ENCODE measurements at regions not wholly inside any gene's neighbourhood (a gene's known extent, or its start where the extent isn't known, plus 50 kb on each side); places are given as distances from the start of the nearest gene placed in this dataset.

DNA sequence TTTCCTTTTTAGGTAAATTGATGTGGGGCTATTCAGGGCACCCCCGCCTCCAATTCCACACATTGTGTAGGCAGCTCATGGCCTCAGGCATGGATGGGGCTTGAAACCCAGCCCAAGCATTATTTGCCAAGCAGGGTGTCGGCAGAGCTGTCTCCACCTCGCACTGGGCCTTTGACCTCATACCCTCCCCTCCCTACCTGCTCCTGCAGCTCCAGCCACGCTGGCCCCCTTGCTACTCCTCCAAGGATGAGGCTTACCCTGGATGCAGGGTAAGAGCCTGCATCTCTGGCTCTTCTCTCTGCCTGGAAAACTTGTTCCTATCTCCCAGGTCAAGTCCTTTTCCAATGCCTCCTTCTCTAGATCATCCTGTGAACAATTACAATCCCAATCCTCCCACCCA, 232.6 kb downstream of the SOD2 start:
- H3K27ac ChIP-seq (ENCODE audit: low read depth, low read length) = no peak overlapping the region
- no peak for DNase-seq (ENCODE audit: low read depth in 4 of 6, low spot score in 6 of 6)
- H3K4me3 ChIP-seq (ENCODE audit: low read depth, low read length) = no peak overlapping the region
- H3K9me3 ChIP-seq (ENCODE audit: control insufficient read depth, insufficient read depth, low read length) = no peaks in the 10 kb centered on the region
- no peaks in the 10 kb centered on the region for H3K4me1 ChIP-seq (ENCODE audit: control insufficient read depth, insufficient read depth, low read length)
- H3K36me3 ChIP-seq (ENCODE audit: control insufficient read depth, insufficient read depth, low read length) = no peaks in the 10 kb centered on the region
- no peaks in the 10 kb centered on the region for H3K27me3 ChIP-seq (ENCODE audit: control insufficient read depth, insufficient read depth, low read length)
- WGBS (ENCODE audit: insufficient coverage) = 75% methylated on average over 4 of the region's 4 CpGs

DNA sequence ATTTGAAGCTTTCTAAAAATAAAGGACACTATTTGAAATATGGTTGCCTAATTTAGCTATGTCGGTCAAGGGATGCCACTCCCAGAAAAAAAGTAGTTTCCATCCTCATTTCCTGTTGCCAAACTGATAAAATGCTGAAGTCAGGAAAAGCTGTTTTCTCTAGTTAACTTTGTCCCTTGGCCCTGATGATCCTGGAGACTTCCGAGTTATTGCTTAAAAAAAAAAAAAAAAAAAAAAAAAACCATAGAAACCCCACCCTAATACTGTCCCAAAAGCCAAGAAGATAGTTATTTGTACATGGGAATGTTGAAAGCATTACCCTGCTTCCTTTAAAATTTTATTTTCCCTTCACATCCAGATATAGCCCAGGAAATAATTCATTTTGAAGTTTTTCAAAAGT, 236.7 kb downstream of the SOD2 start:
- DNase-seq (ENCODE audit: low read depth in 4 of 6, low spot score in 6 of 6) = no peak
- WGBS (ENCODE audit: insufficient coverage) = no CpG with 5 or more reads among the region's 2 CpGs
- Histone ChIP-seq H3K36me3 (ENCODE audit: control insufficient read depth, insufficient read depth, low read length) (no peaks in the 10 kb centered on the region), H3K4me1 (ENCODE audit: control insufficient read depth, insufficient read depth, low read length) (no peaks in the 10 kb centered on the region), H3K9me3 (ENCODE audit: control insufficient read depth, insufficient read depth, low read length) (no peaks in the 10 kb centered on the region), H3K27ac (ENCODE audit: low read depth, low read length) (no peak overlapping the region), H3K27me3 (ENCODE audit: control insufficient read depth, insufficient read depth, low read length) (no peaks in the 10 kb centered on the region), H3K4me3 (ENCODE audit: low read depth, low read length) (no peak overlapping the region)

DNA sequence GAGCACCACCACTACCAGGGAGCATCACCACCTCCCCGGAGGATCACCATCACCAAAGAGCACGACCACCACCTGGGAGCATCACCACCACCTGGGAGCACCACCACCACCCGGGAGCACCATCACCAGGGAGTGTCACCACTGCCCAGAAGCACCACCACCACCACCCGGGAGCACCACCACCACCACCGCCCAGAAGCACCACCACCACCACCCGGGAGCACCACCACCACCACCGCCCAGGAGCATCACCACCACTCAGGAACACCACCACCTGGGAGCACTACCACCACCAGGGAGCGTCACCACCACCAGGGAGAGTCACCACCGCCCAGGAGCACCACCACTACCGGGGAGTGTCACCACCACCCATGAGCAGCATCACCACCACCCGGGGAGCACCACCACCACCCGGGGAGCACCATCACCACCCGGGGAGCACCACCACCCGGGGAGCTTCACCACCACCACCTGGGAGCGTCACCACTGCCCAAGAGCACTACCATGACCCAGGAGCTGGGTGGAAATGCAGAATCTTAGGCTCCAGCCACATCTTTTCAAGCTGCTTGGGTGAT, 237.3 kb downstream of the SOD2 start:
- WGBS (ENCODE audit: insufficient coverage) = 88% methylated on average over 10 of the region's 15 CpGs
- no peaks in the 10 kb centered on the region for H3K36me3 ChIP-seq (ENCODE audit: control insufficient read depth, insufficient read depth, low read length)
- no peaks in the 10 kb centered on the region for H3K9me3 ChIP-seq (ENCODE audit: control insufficient read depth, insufficient read depth, low read length)
- H3K4me1 ChIP-seq (ENCODE audit: control insufficient read depth, insufficient read depth, low read length) = no peaks in the 10 kb centered on the region
- H3K27me3 ChIP-seq (ENCODE audit: control insufficient read depth, insufficient read depth, low read length) = no peaks in the 10 kb centered on the region
- no peak for DNase-seq (ENCODE audit: low read depth in 4 of 6, low spot score in 6 of 6)
- H3K4me3 ChIP-seq (ENCODE audit: low read depth, low read length) = no peak overlapping the region
- H3K27ac ChIP-seq (ENCODE audit: low read depth, low read length) = no peak overlapping the region

DNA sequence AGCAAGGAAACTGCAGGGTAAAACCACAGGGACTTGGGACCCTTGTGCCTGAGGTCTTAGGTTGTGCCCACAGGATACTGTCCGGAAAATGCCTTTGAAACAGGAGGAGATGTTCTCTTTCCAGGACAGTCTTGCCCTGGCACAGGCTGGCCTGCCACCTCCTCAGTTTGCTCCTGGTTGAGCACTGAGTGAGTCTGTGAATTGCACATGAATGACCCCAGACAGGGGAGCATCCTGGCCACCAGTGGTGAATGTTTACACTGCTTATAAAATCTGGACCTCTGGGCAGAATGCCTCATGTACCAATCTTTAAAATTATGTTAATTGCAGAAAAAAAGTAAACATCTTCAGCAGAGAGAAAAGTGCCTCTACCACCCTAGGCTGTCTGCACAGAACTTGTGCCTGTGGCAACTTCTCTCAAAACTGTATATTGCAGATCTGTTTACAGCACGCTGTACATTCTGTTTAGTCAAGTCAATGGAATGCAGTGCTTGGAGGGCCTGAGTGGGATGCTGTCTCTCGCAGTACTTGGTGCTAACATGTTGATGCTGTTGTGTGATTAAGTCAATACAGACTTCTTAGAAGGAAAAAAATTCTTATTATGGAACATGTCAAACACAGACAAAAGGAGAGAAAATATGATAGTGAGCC, 242.1 kb downstream of the SOD2 start:
- no peaks in the 10 kb centered on the region for H3K36me3 ChIP-seq (ENCODE audit: control insufficient read depth, insufficient read depth, low read length)
- H3K27me3 ChIP-seq (ENCODE audit: control insufficient read depth, insufficient read depth, low read length) = no peaks in the 10 kb centered on the region
- 30% methylated on average over 2 of the region's 3 CpGs for whole genome bisulfite sequencing (ENCODE audit: insufficient coverage)
- H3K9me3 ChIP-seq (ENCODE audit: control insufficient read depth, insufficient read depth, low read length) = no peaks in the 10 kb centered on the region
- H3K4me3 ChIP-seq (ENCODE audit: low read depth, low read length) = no peak overlapping the region
- H3K27ac ChIP-seq (ENCODE audit: low read depth, low read length) = no peak overlapping the region
- H3K4me1 ChIP-seq (ENCODE audit: control insufficient read depth, insufficient read depth, low read length) = no peaks in the 10 kb centered on the region
- DNase-seq (ENCODE audit: low read depth in 4 of 6, low spot score in 6 of 6) = no peak

DNA sequence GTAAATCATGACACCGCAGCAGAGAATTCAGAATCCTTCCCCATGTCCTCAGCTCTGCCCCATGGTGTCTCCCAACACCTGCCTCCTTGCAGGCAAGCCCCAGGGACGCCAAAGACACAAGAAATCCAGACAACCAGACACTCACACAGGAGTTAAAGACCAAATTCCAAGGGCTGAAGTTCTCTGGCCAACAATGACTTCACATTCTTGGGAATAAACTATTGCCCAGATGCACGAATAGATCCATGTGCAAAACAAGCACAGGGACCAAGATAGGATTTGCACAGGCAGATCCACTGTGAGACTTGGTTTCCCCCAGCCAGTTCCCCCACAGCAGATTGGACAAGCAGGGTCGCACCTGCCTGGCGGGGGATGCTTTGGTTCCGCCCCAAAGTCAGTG, 246.7 kb downstream of the SOD2 start:
- Histone ChIP-seq H3K9me3 (ENCODE audit: control insufficient read depth, insufficient read depth, low read length) (no peaks in the 10 kb centered on the region), H3K4me1 (ENCODE audit: control insufficient read depth, insufficient read depth, low read length) (no peaks in the 10 kb centered on the region), H3K27me3 (ENCODE audit: control insufficient read depth, insufficient read depth, low read length) (no peaks in the 10 kb centered on the region), H3K27ac (ENCODE audit: low read depth, low read length) (no peak overlapping the region), H3K4me3 (ENCODE audit: low read depth, low read length) (no peak overlapping the region), H3K36me3 (ENCODE audit: control insufficient read depth, insufficient read depth, low read length) (no peaks in the 10 kb centered on the region)
- no peak for DNase-seq (ENCODE audit: low read depth in 4 of 6, low spot score in 6 of 6)
- 84% methylated on average over 6 of the region's 6 CpGs for WGBS (ENCODE audit: insufficient coverage)

DNA sequence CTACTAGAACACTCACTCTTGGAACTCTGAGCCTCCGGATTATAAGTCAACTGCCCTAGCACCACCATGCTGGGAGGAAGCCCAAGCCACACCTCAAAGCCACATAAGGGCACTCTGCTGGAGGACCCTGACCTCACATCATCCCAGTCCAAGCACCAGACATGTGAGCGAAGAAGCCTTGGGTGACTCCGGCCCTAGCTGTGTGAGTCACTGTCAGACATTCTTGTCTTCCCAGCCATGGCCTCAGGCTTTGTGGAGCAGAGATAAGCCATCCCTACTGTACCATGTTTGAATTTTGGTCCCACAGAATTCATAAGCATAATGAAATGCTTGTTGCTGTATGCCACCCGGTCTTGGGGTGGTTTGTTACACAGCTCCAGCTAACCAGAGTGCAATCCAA, 247.7 kb downstream of the SOD2 start:
- H3K4me1 ChIP-seq (ENCODE audit: control insufficient read depth, insufficient read depth, low read length) = no peaks in the 10 kb centered on the region
- DNase-seq (ENCODE audit: low read depth in 4 of 6, low spot score in 6 of 6) = no peak
- no peaks in the 10 kb centered on the region for H3K9me3 ChIP-seq (ENCODE audit: control insufficient read depth, insufficient read depth, low read length)
- WGBS (ENCODE audit: insufficient coverage) = 96% methylated on average over 4 of the region's 4 CpGs
- no peaks in the 10 kb centered on the region for H3K36me3 ChIP-seq (ENCODE audit: control insufficient read depth, insufficient read depth, low read length)
- no peak overlapping the region for H3K4me3 ChIP-seq (ENCODE audit: low read depth, low read length)
- no peaks in the 10 kb centered on the region for H3K27me3 ChIP-seq (ENCODE audit: control insufficient read depth, insufficient read depth, low read length)
- H3K27ac ChIP-seq (ENCODE audit: low read depth, low read length) = no peak overlapping the region

DNA sequence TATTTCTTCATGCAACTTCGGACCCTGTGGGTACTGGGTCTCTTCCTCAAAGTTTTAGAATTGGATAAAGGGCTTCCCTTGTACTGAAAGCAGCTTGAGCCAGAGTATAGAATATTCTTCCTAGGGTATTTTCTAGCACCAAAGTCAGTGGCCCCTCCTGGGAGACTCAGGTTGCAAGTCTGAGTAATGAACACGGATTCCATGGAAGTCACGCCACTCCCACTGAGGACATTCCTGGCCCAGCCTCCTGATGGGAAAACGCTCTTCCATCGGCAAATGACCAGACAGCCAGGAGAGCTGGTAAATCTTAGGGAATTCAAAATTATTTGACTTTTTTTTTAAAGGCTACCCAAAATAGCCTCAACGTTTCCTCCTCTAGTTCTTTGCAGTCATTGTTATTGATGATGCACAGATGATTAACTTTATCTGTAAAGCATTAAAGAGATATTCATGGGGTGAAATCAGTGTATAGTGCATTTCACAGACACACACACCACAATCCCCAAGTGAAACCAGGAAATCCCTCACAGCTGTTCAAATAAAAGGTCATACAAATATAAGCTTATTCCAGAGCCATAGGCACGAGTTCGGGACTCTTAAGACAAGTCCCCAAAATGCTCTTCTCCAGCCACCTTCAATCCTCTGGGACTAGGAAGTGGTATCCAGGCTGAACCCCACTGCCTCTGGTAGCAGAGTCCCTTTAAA, 248.8 kb downstream of the SOD2 start:
- Histone ChIP-seq H3K27ac (ENCODE audit: low read depth, low read length) (peak overlapping the region; percentile 1), H3K27me3 (ENCODE audit: control insufficient read depth, insufficient read depth, low read length) (no peaks in the 10 kb centered on the region), H3K36me3 (ENCODE audit: control insufficient read depth, insufficient read depth, low read length) (no peaks in the 10 kb centered on the region), H3K9me3 (ENCODE audit: control insufficient read depth, insufficient read depth, low read length) (no peaks in the 10 kb centered on the region), H3K4me1 (ENCODE audit: control insufficient read depth, insufficient read depth, low read length) (no peaks in the 10 kb centered on the region), H3K4me3 (ENCODE audit: low read depth, low read length) (no peak overlapping the region)
- peak in 1 of 6 donors; percentile 34 for DNase-seq (ENCODE audit: low read depth in 4 of 6, low spot score in 6 of 6)
- 81% methylated on average over 4 of the region's 8 CpGs for WGBS (ENCODE audit: insufficient coverage)

DNA sequence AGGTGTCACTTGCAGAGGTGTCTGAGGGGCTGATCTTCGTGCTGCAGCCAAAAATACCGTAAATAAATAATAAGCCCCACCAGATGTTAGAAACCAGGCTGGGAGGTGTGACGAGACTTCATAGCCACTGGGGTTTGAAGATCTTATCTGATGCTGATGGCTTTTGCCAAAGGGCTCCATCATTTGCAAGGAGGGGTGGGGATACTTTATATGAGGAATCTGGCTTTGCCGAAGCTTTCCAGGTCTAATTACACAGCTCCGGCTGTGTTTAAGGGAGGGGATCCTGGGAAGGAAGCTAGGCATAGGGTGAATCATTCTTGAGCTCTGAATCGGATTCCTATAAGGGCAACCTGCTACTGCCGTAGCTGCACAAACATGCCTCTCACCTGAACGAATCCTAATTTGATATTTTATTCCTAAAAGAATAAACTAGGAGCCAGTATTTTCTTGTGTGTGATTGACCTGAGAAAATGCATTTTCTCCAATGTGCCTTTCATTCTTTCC, 249.6 kb downstream of the SOD2 start:
- DNase-seq (ENCODE audit: low read depth in 4 of 6, low spot score in 6 of 6) = no peak
- H3K4me3 ChIP-seq (ENCODE audit: low read depth, low read length) = no peak overlapping the region
- H3K4me1 ChIP-seq (ENCODE audit: control insufficient read depth, insufficient read depth, low read length) = no peaks in the 10 kb centered on the region
- no peaks in the 10 kb centered on the region for H3K9me3 ChIP-seq (ENCODE audit: control insufficient read depth, insufficient read depth, low read length)
- WGBS (ENCODE audit: insufficient coverage) = 68% methylated on average over 2 of the region's 8 CpGs
- H3K27me3 ChIP-seq (ENCODE audit: control insufficient read depth, insufficient read depth, low read length) = no peaks in the 10 kb centered on the region
- no peaks in the 10 kb centered on the region for H3K36me3 ChIP-seq (ENCODE audit: control insufficient read depth, insufficient read depth, low read length)
- no peak overlapping the region for H3K27ac ChIP-seq (ENCODE audit: low read depth, low read length)

DNA sequence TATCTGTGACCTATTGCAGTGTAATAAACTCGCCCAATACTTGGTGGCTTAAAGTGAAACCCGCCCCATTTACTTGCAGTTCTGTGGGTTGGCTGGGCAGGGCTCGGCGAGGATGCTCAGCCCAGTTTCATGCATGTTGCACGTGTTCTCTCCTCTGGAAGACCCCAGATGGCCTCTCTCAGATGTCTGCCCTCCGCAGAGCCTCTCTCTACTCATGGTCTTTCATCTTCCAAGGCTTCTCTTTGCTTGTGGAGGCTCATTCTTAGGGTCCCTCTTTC, 251.4 kb downstream of the SOD2 start:
- no peak overlapping the region for H3K4me3 ChIP-seq (ENCODE audit: low read depth, low read length)
- H3K36me3 ChIP-seq (ENCODE audit: control insufficient read depth, insufficient read depth, low read length) = no peaks in the 10 kb centered on the region
- no peak for DNase-seq (ENCODE audit: low read depth in 4 of 6, low spot score in 6 of 6)
- H3K27me3 ChIP-seq (ENCODE audit: control insufficient read depth, insufficient read depth, low read length) = no peaks in the 10 kb centered on the region
- H3K4me1 ChIP-seq (ENCODE audit: control insufficient read depth, insufficient read depth, low read length) = no peaks in the 10 kb centered on the region
- 88% methylated on average over 5 of the region's 6 CpGs for WGBS (ENCODE audit: insufficient coverage)
- no peak overlapping the region for H3K27ac ChIP-seq (ENCODE audit: low read depth, low read length)
- H3K9me3 ChIP-seq (ENCODE audit: control insufficient read depth, insufficient read depth, low read length) = no peaks in the 10 kb centered on the region

All from spinal cord (tissue), 9 donors.